Heart right ventricle (tissue), 16 donors: ENCODE measurements at regions not wholly inside any gene's neighbourhood (a gene's known extent, or its start where the extent isn't known, plus 50 kb on each side); places are given as distances from the start of the nearest gene placed in this dataset.

ENCODE experiments used
- ATAC-seq, 8 donors: fragments of 200-7000 bp; cut with Tn5 transposase; one replicate each; pipeline ENCODE4 v1.9.1; 2020; ENCODE audit warnings: mild to moderate bottlenecking in 8 of 8, moderate library complexity in 8 of 8, moderate number of reproducible peaks in 1 of 8
- DNase-seq, 2 donors: peaks; one replicate each; pipeline ENCODE4 v3.0.0-alpha.2; 2020
- H3K27ac ChIP-seq, 10 donors: fragments of 200-600 bp; sonication (generic) in 2 of 10; one replicate each; pipeline versions ENCODE4 v1.5.0 to v1.8.0; 2020 to 2022; ENCODE audit warnings: mild to moderate bottlenecking in 3 of 10
- H3K27me3 ChIP-seq, 7 donors: fragments of 200-600 bp; one replicate each; pipeline ENCODE4 v1.8.0; 2021 to 2022; ENCODE audit warnings: mild to moderate bottlenecking in 2 of 7
- H3K36me3 ChIP-seq, 9 donors: fragments of 200-600 bp; sonication (generic) in 1 of 9; one replicate each; pipeline versions ENCODE4 v1.5.0 to v1.8.0; 2020 to 2022; ENCODE audit warnings: mild to moderate bottlenecking in 2 of 9
- H3K4me1 ChIP-seq, 9 donors: fragments of 200-600 bp; sonication (generic) in 1 of 9; one replicate each; pipeline versions ENCODE4 v1.5.0 to v1.8.0; 2020 to 2022; ENCODE audit warnings: mild to moderate bottlenecking in 4 of 9
- H3K4me3 ChIP-seq, 10 donors: fragments of 200-600 bp; sonication (generic) in 2 of 10; one replicate each; pipeline versions ENCODE4 v1.5.0 to v1.8.0; 2020 to 2022; ENCODE audit warnings: mild to moderate bottlenecking in 7 of 10, moderate library complexity in 2 of 10
- H3K9me3 ChIP-seq, 11 donors: fragments of 200-600 bp in 10 of 11; sonication (generic) in 2 of 11; one replicate each; pipeline versions ENCODE4 v1.5.0 to v1.8.0; 2013 to 2022; ENCODE audit warnings: mild to moderate bottlenecking in 2 of 11, control low read depth in 1 of 11, moderate library complexity in 1 of 11
- WGBS, 2 donors: extraction: QIAGEN DNeasy Blood & Tissue Kit; methylation state at CpG; one replicate each; pipeline ENCODE4 v1.1.7; 2013; ENCODE audit warnings: inconsistent platforms in 1 of 2; 5-methylcytosine and 5-hydroxymethylcytosine counted together
- intact Hi-C, 10 donors: fragments of 100-400 bp; cut with DNase I; formaldehyde crosslinking; loops; one replicate each; pipeline versions ENCODE4 v1.11.1 to v1.14.2; 2022
- TF ChIP-seq, protein P1 (sequence below), 9 donors: fragments of 200-600 bp; sonication (generic) in 2 of 9; IDR thresholded peaks; one replicate each; pipeline versions ENCODE4 v1.5.0 to v1.8.0; 2021 to 2022; ENCODE audit warnings: antibody characterized with exemption in 9 of 9, mild to moderate bottlenecking in 5 of 9, moderate library complexity in 1 of 9
- donor health status: Arrhythmogenic right ventricular cardiomyopathy.
- donor health status: ischemic (EF 13 %, LVEDD 7.1; RV severe dilation, severe dysfunction).
- donor health status: healthy with polysubstance abuse.
- donor health status: DM: no; HTN: yes; CAD: no.
- donor health status: DM: no; HTN: no; CAD: no.
- donor health status: ischemic (EF 25% LVEDD 6.9; RV normal size, moderate dysfunction).
- donor health status: ischemic (EF 25% LVEDD 5.7; RV mildly dilated, moderate dysfunction).
- donor health status: healthy.
- donor health status: DM: yes; HTN: yes; CAD: no.
- donor health status: Ischemic cardiomyopathy.
- donor health status: ischemic (EF 35%, LVEDD 5.7; RV mildly dilated, moderate dysfunction).
- donor health status: nonischemic (EF 11% LVEDD 7.7; RV severe dilation, severe dysfunction).
- donor health status: DM: yes; HTN: yes; CAD: no.
- donor health status: PGD.
- donor health status: ischemic (EF 29% LVEDD 5.4; RV normal size, mild dysfunction).
- donor health status: nonischemic (EF 23%, LVEDD 6.1; RV moderate dilation, normal function).

- peak in 6 of 8 donors; percentile 21 to 85 (median 47) for ATAC-seq
- TF ChIP-seq, protein P1, sequence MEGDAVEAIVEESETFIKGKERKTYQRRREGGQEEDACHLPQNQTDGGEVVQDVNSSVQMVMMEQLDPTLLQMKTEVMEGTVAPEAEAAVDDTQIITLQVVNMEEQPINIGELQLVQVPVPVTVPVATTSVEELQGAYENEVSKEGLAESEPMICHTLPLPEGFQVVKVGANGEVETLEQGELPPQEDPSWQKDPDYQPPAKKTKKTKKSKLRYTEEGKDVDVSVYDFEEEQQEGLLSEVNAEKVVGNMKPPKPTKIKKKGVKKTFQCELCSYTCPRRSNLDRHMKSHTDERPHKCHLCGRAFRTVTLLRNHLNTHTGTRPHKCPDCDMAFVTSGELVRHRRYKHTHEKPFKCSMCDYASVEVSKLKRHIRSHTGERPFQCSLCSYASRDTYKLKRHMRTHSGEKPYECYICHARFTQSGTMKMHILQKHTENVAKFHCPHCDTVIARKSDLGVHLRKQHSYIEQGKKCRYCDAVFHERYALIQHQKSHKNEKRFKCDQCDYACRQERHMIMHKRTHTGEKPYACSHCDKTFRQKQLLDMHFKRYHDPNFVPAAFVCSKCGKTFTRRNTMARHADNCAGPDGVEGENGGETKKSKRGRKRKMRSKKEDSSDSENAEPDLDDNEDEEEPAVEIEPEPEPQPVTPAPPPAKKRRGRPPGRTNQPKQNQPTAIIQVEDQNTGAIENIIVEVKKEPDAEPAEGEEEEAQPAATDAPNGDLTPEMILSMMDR (IDR thresholded peaks at IDR 0.05), result no peak
- Histone ChIP-seq H3K27me3 (no peaks in the 10 kb centered on the region), H3K4me1 (peaks cover 0 to 39% (median 14%) of the 10 kb centered on the region in 9 donors), H3K9me3 (no peaks in the 10 kb centered on the region), H3K4me3 (peak overlapping the region in 1 of 10 donors; percentile 13), H3K36me3 (no peaks in the 10 kb centered on the region), H3K27ac (peak overlapping the region in 1 of 10 donors; percentile 73)
- DNase-seq, result peak in 1 of 2 donors; percentile 38
- intact Hi-C loops, result no loop called here
- WGBS, 2 donors, result 81 to 84% methylated on average over 18 of the region's 18 CpGs
Measured at GRCh38 chr6:108737594-108738546, 110.4 kb upstream of the ARMC2 start.

DNA sequence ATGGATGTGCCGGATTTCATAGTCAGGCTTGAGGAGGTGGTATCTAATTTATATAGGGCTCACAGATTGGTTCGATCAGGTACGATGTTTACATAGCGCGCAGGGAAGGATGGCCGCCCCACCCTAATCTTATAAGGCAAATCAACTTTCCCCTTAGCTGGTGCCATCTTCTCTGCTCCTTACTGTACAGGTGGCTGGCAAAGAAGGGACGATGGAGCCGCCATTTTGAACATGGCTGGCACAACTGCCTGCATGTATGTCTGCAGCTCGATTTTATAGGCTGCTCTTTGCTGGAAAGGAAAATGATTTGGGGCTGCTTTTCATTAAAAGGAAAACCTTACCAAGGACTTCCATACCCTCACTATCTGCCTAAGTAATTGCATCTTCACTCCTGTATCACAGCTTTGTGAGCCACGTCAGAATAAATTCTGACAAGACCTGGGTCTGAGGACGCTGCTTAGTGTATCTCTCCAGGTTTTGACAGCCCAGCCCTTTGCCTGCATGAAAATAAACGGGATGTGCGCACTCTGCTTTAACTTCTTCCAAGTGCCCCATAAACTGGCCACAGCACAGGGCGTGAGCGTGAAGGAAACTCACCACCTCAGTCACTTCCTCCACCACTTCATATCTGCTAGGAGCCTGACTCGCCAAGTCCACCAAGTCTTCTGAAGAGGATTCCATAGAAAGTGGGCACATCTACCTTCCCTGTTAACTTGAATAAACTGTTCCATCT, 109.4 kb upstream of the ARMC2 start:
- Histone ChIP-seq H3K4me1 (peaks cover 0 to 39% (median 14%) of the 10 kb centered on the region in 9 donors), H3K36me3 (no peaks in the 10 kb centered on the region), H3K9me3 (no peaks in the 10 kb centered on the region), H3K27ac (peak overlapping the region in 1 of 10 donors; percentile 73), H3K27me3 (no peaks in the 10 kb centered on the region), H3K4me3 (peak overlapping the region in 1 of 10 donors; percentile 13)
- no peak for DNase-seq
- ATAC-seq, result no peak
- intact Hi-C loops, result no loop called here
- WGBS, 2 donors, result 91 to 92% methylated on average over 16 of the region's 16 CpGs
- TF ChIP-seq, protein P1 (IDR thresholded peaks at IDR 0.05), result no peak

DNA sequence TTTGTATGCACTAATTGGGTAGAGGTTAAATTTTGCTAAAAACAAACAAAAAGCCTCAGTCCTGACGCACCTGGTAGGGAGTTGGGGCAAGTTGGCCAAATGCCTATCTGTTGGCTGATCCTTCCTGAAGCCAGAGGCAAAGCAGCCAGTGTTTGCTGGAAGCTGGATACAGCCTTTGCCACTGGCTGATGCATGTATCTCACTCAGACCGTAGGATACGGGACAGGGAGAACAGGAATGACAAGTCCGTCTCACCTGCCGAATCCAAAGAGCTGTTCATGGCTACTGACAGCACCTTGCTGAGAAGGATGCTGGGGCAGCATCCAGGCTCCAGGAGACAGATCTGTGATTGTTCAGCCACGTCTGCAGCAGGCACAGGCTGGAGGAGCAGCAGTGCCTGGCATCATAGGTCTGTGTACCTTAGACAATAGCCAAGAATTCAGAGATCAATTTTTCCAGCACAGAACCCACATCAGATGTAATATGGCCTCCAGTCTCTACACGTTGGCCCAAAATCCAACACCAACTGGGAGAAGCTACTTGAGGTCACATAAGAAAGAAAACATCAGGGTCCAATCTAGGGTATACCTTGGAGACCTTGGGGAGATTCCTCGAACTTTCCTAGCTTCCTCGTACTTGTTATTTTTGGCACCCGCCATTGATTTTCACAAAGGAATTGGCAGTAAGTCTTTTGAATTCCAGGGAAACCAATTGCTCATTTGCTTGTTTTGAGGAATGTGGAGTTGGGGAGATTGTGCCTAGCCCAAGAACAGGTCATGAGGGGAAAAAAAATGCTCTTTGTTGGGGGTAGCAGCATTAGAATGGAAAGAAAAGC, 108.5 kb upstream of the ARMC2 start:
- ATAC-seq (no peak), DNase-seq (no peak)
- Histone ChIP-seq H3K36me3 (no peaks in the 10 kb centered on the region), H3K4me3 (no peak overlapping the region), H3K9me3 (no peaks in the 10 kb centered on the region), H3K27me3 (no peaks in the 10 kb centered on the region), H3K4me1 (peaks cover 0 to 39% (median 15%) of the 10 kb centered on the region in 9 donors), H3K27ac (no peak overlapping the region)
- TF ChIP-seq, protein P1 (IDR thresholded peaks at IDR 0.05), result no peak
- intact Hi-C loops, result no loop called here
- 79 to 86% methylated on average over 10 of the region's 10 CpGs for WGBS, 2 donors
